HS-27A (cell line): ENCODE measurements at regions not wholly inside any gene's neighbourhood (a gene's known extent, or its start where the extent isn't known, plus 50 kb on each side); places are given as distances from the start of the nearest gene placed in this dataset.

ENCODE experiments used
- DNase-seq: peaks from one replicate; pipeline ENCODE4 v3.0.0-alpha.2; 2012; ENCODE audit warnings: low read depth, missing footprints

GRCh38 chr21:39022863-39023693 is 160.2 kb downstream of the PSMG1 start:
- DNase-seq: peak; percentile 63

- no peak for DNase-seq
These were observed 160.8 kb downstream of the PSMG1 start for GRCh38 chr21:39022466-39022862.

- no peak for DNase-seq
These were observed 161.2 kb downstream of the PSMG1 start for GRCh38 chr21:39022035-39022434.

- no peak for DNase-seq
These were observed 161.8 kb downstream of the PSMG1 start for GRCh38 chr21:39021478-39021832.

GRCh38 chr21:39020751-39021477 is 162.3 kb downstream of the PSMG1 start:
- peak; percentile 85 for DNase-seq

- no peak for DNase-seq
These were observed 164.5 kb downstream of the PSMG1 start for GRCh38 chr21:39018730-39019129.

- DNase-seq: no peak
These were observed 166.4 kb downstream of the PSMG1 start for GRCh38 chr21:39016740-39017315.

GRCh38 chr21:39014747-39015146 is 168.5 kb downstream of the PSMG1 start:
- DNase-seq: peak; percentile 92

- DNase-seq: no peak
These were observed 170.7 kb downstream of the PSMG1 start for GRCh38 chr21:39012326-39013230.

GRCh38 chr21:39011911-39012310 is 171.3 kb downstream of the PSMG1 start:
- no peak for DNase-seq

- no peak for DNase-seq
These were observed 172.4 kb downstream of the PSMG1 start for GRCh38 chr21:39010629-39011404.

- DNase-seq: no peak
These were observed 173.5 kb downstream of the PSMG1 start for GRCh38 chr21:39009587-39010225.

GRCh38 chr21:39007985-39008384 is 175.3 kb downstream of the PSMG1 start:
- DNase-seq: no peak

GRCh38 chr21:39007532-39007931 is 175.7 kb downstream of the PSMG1 start:
- no peak for DNase-seq

- DNase-seq: no peak
These were observed 176.5 kb downstream of the PSMG1 start for GRCh38 chr21:39006571-39007311.

GRCh38 chr21:39005502-39005787 is 177.8 kb downstream of the PSMG1 start:
- no peak for DNase-seq

- no peak for DNase-seq
These were observed 178.4 kb downstream of the PSMG1 start for GRCh38 chr21:39004634-39005501.

GRCh38 chr21:39003982-39004633 is 179.1 kb downstream of the PSMG1 start:
- no peak for DNase-seq

- DNase-seq: no peak
These were observed 181.9 kb downstream of the PSMG1 start for GRCh38 chr21:39001341-39001740.
